Hematopoietic multipotent progenitor cell treated with erythropoietin and hydrocortisone succinate and interleukin-3 and kit ligand, for 15 days (in vitro differentiated cells): ENCODE measurements at regions not wholly inside any gene's neighbourhood (a gene's known extent, or its start where the extent isn't known, plus 50 kb on each side); places are given as distances from the start of the nearest gene placed in this dataset.

Source experiments
- DNase-seq: peaks from one replicate; pipeline ENCODE4 v3.0.0-alpha.2; 2015; ENCODE audit warnings: low spot score

GRCh38 chr16:65956100-65956499, 410.4 kb upstream of the CDH5 start:
- no peak for DNase-seq

- no peak for DNase-seq
These were observed 412.0 kb upstream of the CDH5 start for GRCh38 chr16:65954446-65954845.

- DNase-seq: no peak
These were observed 416.3 kb upstream of the CDH5 start for GRCh38 chr16:65950211-65950610.

GRCh38 chr16:65948361-65948760, 418.1 kb upstream of the CDH5 start:
- no peak for DNase-seq

GRCh38 chr16:65947951-65948350, 418.5 kb upstream of the CDH5 start:
- DNase-seq: no peak

- DNase-seq: no peak
These were observed 421.0 kb upstream of the CDH5 start for GRCh38 chr16:65945493-65945892.

GRCh38 chr16:65944361-65944760, 422.1 kb upstream of the CDH5 start:
- no peak for DNase-seq

GRCh38 chr16:65940711-65941110, 425.8 kb upstream of the CDH5 start:
- DNase-seq: no peak

GRCh38 chr16:65938083-65938482, 428.4 kb upstream of the CDH5 start:
- no peak for DNase-seq

GRCh38 chr16:65937455-65937854, 429.0 kb upstream of the CDH5 start:
- DNase-seq: no peak

- no peak for DNase-seq
These were observed 430.4 kb upstream of the CDH5 start for GRCh38 chr16:65936096-65936495.

GRCh38 chr16:65934443-65934842, 432.0 kb upstream of the CDH5 start:
- no peak for DNase-seq

GRCh38 chr16:65933703-65934102, 432.8 kb upstream of the CDH5 start:
- no peak for DNase-seq

GRCh38 chr16:65932350-65933072, 434.0 kb upstream of the CDH5 start:
- no peak for DNase-seq

- no peak for DNase-seq
These were observed 443.6 kb upstream of the CDH5 start for GRCh38 chr16:65922923-65923322.

GRCh38 chr16:65919986-65920376, 446.5 kb upstream of the CDH5 start:
- no peak for DNase-seq

- DNase-seq: no peak
These were observed 447.1 kb upstream of the CDH5 start for GRCh38 chr16:65919145-65919985.

GRCh38 chr16:65917466-65917865, 449.0 kb upstream of the CDH5 start:
- no peak for DNase-seq

GRCh38 chr16:65916995-65917394, 449.5 kb upstream of the CDH5 start:
- DNase-seq: no peak

GRCh38 chr16:65910291-65910690, 456.2 kb upstream of the CDH5 start:
- DNase-seq: no peak

- DNase-seq: no peak
These were observed 457.0 kb upstream of the CDH5 start for GRCh38 chr16:65909310-65910050.

- no peak for DNase-seq
These were observed 457.9 kb upstream of the CDH5 start for GRCh38 chr16:65908568-65908967.

GRCh38 chr16:65905331-65905730, 461.2 kb upstream of the CDH5 start:
- DNase-seq: no peak
